ENCODE measurements at regions not wholly inside any gene's neighbourhood (a gene's known extent, or its start where the extent isn't known, plus 50 kb on each side); places are given as distances from the start of the nearest gene placed in this dataset.
"Not testable (repeated sequence)": the region's sequence is repeated elsewhere in the genome, so short reads cannot be mapped to it uniquely, and the experiment has no call there.

DNA sequence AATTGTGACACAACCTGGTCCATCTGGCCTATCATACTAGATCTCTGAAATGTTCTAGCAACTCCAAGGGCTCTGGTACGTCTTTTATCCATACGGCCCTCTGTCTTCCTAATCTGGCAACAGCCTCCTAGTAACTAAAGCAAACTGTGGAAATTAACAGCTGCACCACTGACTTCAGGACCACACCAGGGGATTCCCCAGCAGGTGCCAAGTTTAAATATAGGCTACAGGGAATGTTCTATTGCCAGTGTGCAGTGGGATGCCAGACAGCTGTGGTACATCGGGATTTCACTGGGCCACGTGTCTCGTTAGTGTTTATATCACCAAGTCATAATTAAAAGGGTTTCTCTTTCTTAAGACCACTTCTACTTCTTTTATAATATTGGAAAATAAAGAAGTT, 94.3 kb downstream of the RGS2 start:
- no peaks in the 10 kb centered on the region for H3K36me3 ChIP-seq (ENCODE audit: control insufficient read depth, insufficient read depth, low read length)
- H3K27me3 ChIP-seq (ENCODE audit: control insufficient read depth, insufficient read depth, low read length, poor library complexity, severe bottlenecking): no peaks in the 10 kb centered on the region
- WGBS, 2 experiments: 88 to 94% methylated on average over 3 to 5 of the region's 5 CpGs
- no peaks in the 10 kb centered on the region for H3K9me3 ChIP-seq (ENCODE audit: control insufficient read depth, low read length)
- H3K4me1 ChIP-seq (ENCODE audit: control insufficient read depth, insufficient read depth, low read length): no peaks in the 10 kb centered on the region
- no peak overlapping the region for H3K4me3 ChIP-seq (ENCODE audit: insufficient read depth, low read depth, low read length)
- H3K27ac ChIP-seq (ENCODE audit: insufficient read depth, low read depth, low read length, poor library complexity, severe bottlenecking): no peak overlapping the region

DNA sequence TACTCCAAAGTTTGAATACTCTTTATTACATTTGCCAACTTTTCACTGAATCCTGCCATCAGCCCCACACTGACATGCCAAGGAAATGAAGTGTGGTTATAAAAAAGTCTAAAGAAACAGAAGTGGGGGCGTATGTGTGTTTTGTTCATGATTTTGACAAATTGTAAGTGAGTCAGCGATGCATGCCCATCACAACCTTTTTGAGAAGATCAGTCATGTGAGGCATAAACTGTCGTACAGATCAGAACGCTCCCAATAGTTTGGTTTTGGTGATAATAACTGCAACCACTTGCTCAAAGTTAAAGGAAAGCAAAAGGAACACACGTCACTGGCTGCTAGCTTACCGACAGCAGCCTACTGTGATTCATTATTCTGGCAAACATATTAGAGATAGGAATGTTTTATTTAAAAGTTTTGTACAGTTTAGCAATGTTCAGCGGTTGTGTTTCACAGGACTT, 95.6 kb downstream of the RGS2 start:
- Histone ChIP-seq H3K4me3 (ENCODE audit: insufficient read depth, low read depth, low read length) (no peak overlapping the region), H3K4me1 (ENCODE audit: control insufficient read depth, insufficient read depth, low read length) (no peaks in the 10 kb centered on the region), H3K27ac (ENCODE audit: insufficient read depth, low read depth, low read length, poor library complexity, severe bottlenecking) (no peak overlapping the region), H3K36me3 (ENCODE audit: control insufficient read depth, insufficient read depth, low read length) (no peaks in the 10 kb centered on the region), H3K27me3 (ENCODE audit: control insufficient read depth, insufficient read depth, low read length, poor library complexity, severe bottlenecking) (no peaks in the 10 kb centered on the region), H3K9me3 (ENCODE audit: control insufficient read depth, low read length) (no peaks in the 10 kb centered on the region)
- WGBS, 2 experiments: 94 to 95% methylated on average over 6 of the region's 7 CpGs

GRCh38 chr1:192905049-192905448, 96.2 kb downstream of the RGS2 start:
- Histone ChIP-seq H3K4me1 (ENCODE audit: control insufficient read depth, insufficient read depth, low read length) (no peaks in the 10 kb centered on the region), H3K4me3 (ENCODE audit: insufficient read depth, low read depth, low read length) (no peak overlapping the region), H3K36me3 (ENCODE audit: control insufficient read depth, insufficient read depth, low read length) (no peaks in the 10 kb centered on the region), H3K9me3 (ENCODE audit: control insufficient read depth, low read length) (no peaks in the 10 kb centered on the region), H3K27me3 (ENCODE audit: control insufficient read depth, insufficient read depth, low read length, poor library complexity, severe bottlenecking) (no peaks in the 10 kb centered on the region), H3K27ac (ENCODE audit: insufficient read depth, low read depth, low read length, poor library complexity, severe bottlenecking) (no peak overlapping the region)

GRCh38 chr1:192906334-192906733, 97.5 kb downstream of the RGS2 start:
- no peaks in the 10 kb centered on the region for H3K4me1 ChIP-seq (ENCODE audit: control insufficient read depth, insufficient read depth, low read length)
- no peaks in the 10 kb centered on the region for H3K36me3 ChIP-seq (ENCODE audit: control insufficient read depth, insufficient read depth, low read length)
- no peaks in the 10 kb centered on the region for H3K27me3 ChIP-seq (ENCODE audit: control insufficient read depth, insufficient read depth, low read length, poor library complexity, severe bottlenecking)
- no peak overlapping the region for H3K4me3 ChIP-seq (ENCODE audit: insufficient read depth, low read depth, low read length)
- 86 to 94% methylated on average over 2 to 3 of the region's 3 CpGs for WGBS, 2 experiments
- H3K27ac ChIP-seq (ENCODE audit: insufficient read depth, low read depth, low read length, poor library complexity, severe bottlenecking): no peak overlapping the region
- no peaks in the 10 kb centered on the region for H3K9me3 ChIP-seq (ENCODE audit: control insufficient read depth, low read length)

GRCh38 chr1:192907545-192908243, 98.9 kb downstream of the RGS2 start:
- Histone ChIP-seq H3K27ac (ENCODE audit: insufficient read depth, low read depth, low read length, poor library complexity, severe bottlenecking) (no peak overlapping the region), H3K9me3 (ENCODE audit: control insufficient read depth, low read length) (no peaks in the 10 kb centered on the region), H3K27me3 (ENCODE audit: control insufficient read depth, insufficient read depth, low read length, poor library complexity, severe bottlenecking) (no peaks in the 10 kb centered on the region), H3K4me1 (ENCODE audit: control insufficient read depth, insufficient read depth, low read length) (no peaks in the 10 kb centered on the region), H3K36me3 (ENCODE audit: control insufficient read depth, insufficient read depth, low read length) (no peaks in the 10 kb centered on the region), H3K4me3 (ENCODE audit: insufficient read depth, low read depth, low read length) (no peak overlapping the region)
- WGBS, 2 experiments: 90 to 91% methylated on average over 2 of the region's 2 CpGs

DNA sequence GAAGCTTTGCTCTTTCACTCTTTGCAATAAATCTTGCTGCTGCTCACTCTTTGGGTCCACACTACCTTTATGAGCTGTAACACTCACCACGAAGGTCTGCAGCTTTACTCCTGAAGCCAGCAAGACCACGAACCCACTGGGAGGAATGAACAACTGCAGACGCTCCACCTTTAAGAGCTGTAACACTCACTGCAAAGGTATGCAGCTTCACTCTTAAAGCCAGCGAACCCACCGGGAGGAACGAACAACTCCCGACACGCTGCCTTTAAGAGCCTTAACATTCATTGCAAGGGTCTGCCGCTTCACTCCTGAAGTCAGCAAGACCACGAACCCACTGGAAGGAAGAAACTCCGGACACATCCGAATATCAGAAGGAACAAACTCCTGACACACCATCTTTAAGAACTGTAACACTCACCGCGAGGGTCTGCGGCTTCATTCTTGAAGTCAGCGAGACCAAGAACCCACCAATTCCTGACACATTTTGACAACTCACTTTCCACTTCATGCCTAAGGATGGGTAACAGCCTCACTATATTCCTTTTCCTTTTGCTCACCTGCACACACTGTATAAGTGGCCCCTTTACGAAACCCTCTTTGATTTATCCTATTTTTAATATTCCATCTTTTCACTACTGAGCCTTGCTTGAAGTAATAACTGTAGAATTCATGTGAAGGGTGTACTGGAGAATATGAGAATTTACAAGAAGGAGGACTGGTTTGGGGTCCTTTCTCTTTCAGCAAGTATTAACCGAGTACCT, 103.2 kb downstream of the RGS2 start:
- H3K27ac ChIP-seq (ENCODE audit: insufficient read depth, low read depth, low read length, poor library complexity, severe bottlenecking); H3K27me3 ChIP-seq (ENCODE audit: control insufficient read depth, insufficient read depth, low read length, poor library complexity, severe bottlenecking): not testable (repeated sequence)
- 87 to 89% methylated on average over 17 to 18 of the region's 18 CpGs for WGBS, 2 experiments

DNA sequence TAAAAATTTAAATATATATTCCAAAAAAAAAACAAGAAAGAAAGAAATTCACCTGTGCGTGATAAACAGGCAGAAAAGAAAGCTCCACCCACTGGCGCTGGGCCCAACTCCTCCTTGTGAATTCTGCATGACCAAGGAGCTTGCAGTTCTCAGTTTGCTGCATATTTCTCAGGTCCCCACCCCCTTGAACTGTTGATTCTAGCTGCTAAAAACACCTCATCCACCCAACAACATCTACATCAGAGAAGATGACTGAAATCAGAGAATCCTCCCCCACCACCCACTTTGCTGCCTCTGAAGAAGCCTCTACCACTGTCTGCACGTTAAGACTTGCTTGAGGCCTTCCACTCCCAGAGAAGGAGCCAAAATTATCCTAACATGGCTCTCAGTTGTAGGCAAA, 104.8 kb downstream of the RGS2 start:
- no peak overlapping the region for H3K27ac ChIP-seq (ENCODE audit: insufficient read depth, low read depth, low read length, poor library complexity, severe bottlenecking)
- H3K36me3 ChIP-seq (ENCODE audit: control insufficient read depth, insufficient read depth, low read length): no peaks in the 10 kb centered on the region
- no peaks in the 10 kb centered on the region for H3K27me3 ChIP-seq (ENCODE audit: control insufficient read depth, insufficient read depth, low read length, poor library complexity, severe bottlenecking)
- H3K4me1 ChIP-seq (ENCODE audit: control insufficient read depth, insufficient read depth, low read length): no peaks in the 10 kb centered on the region
- H3K9me3 ChIP-seq (ENCODE audit: control insufficient read depth, low read length): no peaks in the 10 kb centered on the region
- no peak overlapping the region for H3K4me3 ChIP-seq (ENCODE audit: insufficient read depth, low read depth, low read length)
- WGBS, 2 experiments: 68 to 75% methylated on average over 3 of the region's 3 CpGs

More for the DNA sequence above, 103.2 kb downstream of the RGS2 start:
- H3K4me1 ChIP-seq (ENCODE audit: control insufficient read depth, insufficient read depth, low read length); H3K36me3 ChIP-seq (ENCODE audit: control insufficient read depth, insufficient read depth, low read length); H3K9me3 ChIP-seq (ENCODE audit: control insufficient read depth, low read length); H3K4me3 ChIP-seq (ENCODE audit: insufficient read depth, low read depth, low read length): not testable (repeated sequence)

- no peaks in the 10 kb centered on the region for H3K9me3 ChIP-seq (ENCODE audit: control insufficient read depth, low read length)
- H3K4me1 ChIP-seq (ENCODE audit: control insufficient read depth, insufficient read depth, low read length): no peaks in the 10 kb centered on the region
- no peak overlapping the region for H3K27ac ChIP-seq (ENCODE audit: insufficient read depth, low read depth, low read length, poor library complexity, severe bottlenecking)
- no peaks in the 10 kb centered on the region for H3K36me3 ChIP-seq (ENCODE audit: control insufficient read depth, insufficient read depth, low read length)
- H3K4me3 ChIP-seq (ENCODE audit: insufficient read depth, low read depth, low read length): no peak overlapping the region
- no peaks in the 10 kb centered on the region for H3K27me3 ChIP-seq (ENCODE audit: control insufficient read depth, insufficient read depth, low read length, poor library complexity, severe bottlenecking)
- WGBS, 2 experiments: 100% methylated on average over 1 of the region's 1 CpG
Measured at GRCh38 chr1:192914092-192914491, 105.3 kb downstream of the RGS2 start.

DNA sequence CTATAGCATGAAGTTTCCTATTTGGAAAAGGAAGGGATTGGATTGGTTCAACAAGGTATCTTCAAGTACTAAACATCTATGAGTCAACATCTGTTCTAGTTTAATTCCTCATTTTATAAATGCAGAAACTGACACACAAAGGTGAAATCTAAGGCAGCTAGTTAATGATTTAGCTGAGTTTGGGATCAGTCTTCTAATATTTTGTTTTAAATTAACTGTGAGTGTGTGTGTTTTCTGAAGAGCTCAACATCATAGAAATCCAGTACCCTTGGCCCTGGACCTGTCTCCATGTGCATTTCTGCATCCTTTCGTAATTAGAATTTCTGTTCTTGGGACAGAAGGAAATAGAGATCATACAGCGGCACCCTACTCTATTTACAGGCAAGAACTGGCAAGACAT, 105.9 kb downstream of the RGS2 start:
- no peak overlapping the region for H3K27ac ChIP-seq (ENCODE audit: insufficient read depth, low read depth, low read length, poor library complexity, severe bottlenecking)
- H3K27me3 ChIP-seq (ENCODE audit: control insufficient read depth, insufficient read depth, low read length, poor library complexity, severe bottlenecking): no peaks in the 10 kb centered on the region
- H3K4me1 ChIP-seq (ENCODE audit: control insufficient read depth, insufficient read depth, low read length): no peaks in the 10 kb centered on the region
- H3K4me3 ChIP-seq (ENCODE audit: insufficient read depth, low read depth, low read length): no peak overlapping the region
- H3K36me3 ChIP-seq (ENCODE audit: control insufficient read depth, insufficient read depth, low read length): no peaks in the 10 kb centered on the region
- H3K9me3 ChIP-seq (ENCODE audit: control insufficient read depth, low read length): no peaks in the 10 kb centered on the region
- 91 to 94% methylated on average over 2 of the region's 2 CpGs for WGBS, 2 experiments

DNA sequence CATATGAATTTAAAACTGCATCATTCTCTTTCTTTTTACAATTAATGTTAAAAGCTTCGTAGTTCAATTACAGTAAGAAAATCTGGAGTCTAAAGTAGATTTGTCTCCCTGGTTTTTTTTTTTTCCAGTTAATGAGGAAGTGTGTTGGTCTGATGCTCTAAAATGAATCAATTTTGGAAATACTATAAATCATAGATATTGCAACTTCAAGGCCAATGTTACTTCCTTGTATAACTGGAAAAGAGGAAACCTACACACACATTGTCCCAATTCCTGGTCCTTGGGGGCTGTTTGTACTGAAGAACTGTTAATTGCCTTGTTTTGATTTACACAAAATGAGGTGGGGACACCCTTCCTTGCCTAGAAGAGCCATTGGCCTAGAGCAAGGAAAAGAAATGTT, 107.2 kb downstream of the RGS2 start:
- 100% methylated on average over 1 of the region's 1 CpG; no CpG with 5 or more reads in 1 of the 2 experiments for whole genome bisulfite sequencing, 2 experiments
- H3K4me3 ChIP-seq (ENCODE audit: insufficient read depth, low read depth, low read length): no peak overlapping the region
- H3K9me3 ChIP-seq (ENCODE audit: control insufficient read depth, low read length): no peaks in the 10 kb centered on the region
- no peaks in the 10 kb centered on the region for H3K4me1 ChIP-seq (ENCODE audit: control insufficient read depth, insufficient read depth, low read length)
- no peaks in the 10 kb centered on the region for H3K36me3 ChIP-seq (ENCODE audit: control insufficient read depth, insufficient read depth, low read length)
- H3K27me3 ChIP-seq (ENCODE audit: control insufficient read depth, insufficient read depth, low read length, poor library complexity, severe bottlenecking): no peaks in the 10 kb centered on the region
- no peak overlapping the region for H3K27ac ChIP-seq (ENCODE audit: insufficient read depth, low read depth, low read length, poor library complexity, severe bottlenecking)

Data from ectodermal cell (in vitro differentiated cells).